HEK293T (cell line): ENCODE measurements at regions not wholly inside any gene's neighbourhood (a gene's known extent, or its start where the extent isn't known, plus 50 kb on each side); places are given as distances from the start of the nearest gene placed in this dataset.
"Not testable (repeated sequence)": the region's sequence is repeated elsewhere in the genome, so short reads cannot be mapped to it uniquely, and the experiment has no call there.

Experiments
- CTCF ChIA-PET: fragments of 350-600 bp; formaldehyde crosslinking; extraction: SDS; loops from one replicate; lab custom pipeline; 2021; ENCODE audit warnings: antibody characterized with exemption, inconsistent platforms; lab: Yijun Ruan, JAX
- POLR2A ChIA-PET: fragments of 350-600 bp; formaldehyde crosslinking; extraction: SDS; loops from one replicate; lab custom pipeline; 2020; ENCODE audit warnings: antibody characterized with exemption, inconsistent platforms; lab: Yijun Ruan, JAX
- DNase-seq: peaks from one replicate; pipeline ENCODE4 v3.0.0; 2012; ENCODE audit warnings: mixed read lengths; ENCODE audit errors: extremely low spot score
- ARNT ChIP-seq: fragments of 450-650 bp; IDR thresholded peaks from 2 replicates; pipeline ENCODE4 v1.6.1; 2017; ENCODE audit warnings: mild to moderate bottlenecking
- BHLHE40 ChIP-seq: fragments of 450-650 bp; IDR thresholded peaks from 2 replicates; pipeline ENCODE4 v1.6.1; 2016; ENCODE audit warnings: mild to moderate bottlenecking, moderate library complexity, borderline replicate concordance
- CTBP1 ChIP-seq: fragments of 450-650 bp; IDR thresholded peaks from 2 replicates; pipeline ENCODE4 v1.6.1; 2016; ENCODE audit warnings: borderline replicate concordance
- ELF4 ChIP-seq: fragments of 450-650 bp; IDR thresholded peaks from 2 replicates; pipeline ENCODE4 v1.6.1; 2017; ENCODE audit warnings: antibody characterized with exemption
- FOXA1 ChIP-seq: fragments of 450-650 bp; IDR thresholded peaks from 2 replicates; pipeline ENCODE4 v1.6.1; 2016; ENCODE audit warnings: mild to moderate bottlenecking
- FOXK2 ChIP-seq: fragments of 450-650 bp; IDR thresholded peaks from 2 replicates; pipeline ENCODE4 v1.6.1; 2016; ENCODE audit warnings: mild to moderate bottlenecking
- FOXM1 ChIP-seq: fragments of 450-650 bp; IDR thresholded peaks from 2 replicates; pipeline ENCODE4 v1.6.1; 2017; ENCODE audit warnings: mild to moderate bottlenecking, borderline replicate concordance
- HDGF ChIP-seq: fragments of 450-650 bp; IDR thresholded peaks from 2 replicates; pipeline ENCODE4 v1.6.1; 2017; ENCODE audit warnings: antibody characterized with exemption, borderline replicate concordance
- L3MBTL2 ChIP-seq: fragments of 450-650 bp; conservative IDR thresholded peaks from 2 replicates; pipeline ENCODE4 v1.6.1; 2016; ENCODE audit warnings: mild to moderate bottlenecking
- LEF1 ChIP-seq: fragments of 450-650 bp; IDR thresholded peaks from 2 replicates; pipeline ENCODE4 v1.6.1; 2017; ENCODE audit warnings: mild to moderate bottlenecking, borderline replicate concordance
- NFRKB ChIP-seq: fragments of 450-650 bp; IDR thresholded peaks from 2 replicates; pipeline ENCODE4 v1.6.1; 2016; ENCODE audit warnings: mild to moderate bottlenecking, moderate library complexity
- PKNOX1 ChIP-seq: fragments of 450-650 bp; IDR thresholded peaks from 2 replicates; pipeline ENCODE4 v1.6.1; 2016
- SP1 ChIP-seq: fragments of 450-650 bp; IDR thresholded peaks from 2 replicates; pipeline ENCODE4 v1.6.1; 2017
- SUZ12 ChIP-seq: fragments of 450-650 bp; IDR thresholded peaks from 2 replicates; pipeline ENCODE4 v1.6.1; 2016; ENCODE audit warnings: mild to moderate bottlenecking
- TARDBP ChIP-seq: fragments of 450-650 bp; IDR thresholded peaks from 2 replicates; pipeline ENCODE4 v1.6.1; 2016
- ZNF384 ChIP-seq: fragments of 450-650 bp; IDR thresholded peaks from 2 replicates; pipeline ENCODE4 v1.6.1; 2016

- ChIA-PET CTCF (no interaction called here), POLR2A (no interaction called here)
- DNase-seq: no peak
- TF ChIP-seq FOXA1: no peak
- no peak for TF ChIP-seq L3MBTL2
- no peak for TF ChIP-seq ZNF384
- TF ChIP-seq LEF1: no peak
- no peak for TF ChIP-seq SP1
- TF ChIP-seq ARNT: no peak
- TF ChIP-seq NFRKB: no peak
- TF ChIP-seq HDGF: no peak
- no peak for TF ChIP-seq ELF4
- no peak for TF ChIP-seq TARDBP
- no peak for TF ChIP-seq BHLHE40
- no peak for TF ChIP-seq CTBP1
- no peak for TF ChIP-seq PKNOX1
- no peak for TF ChIP-seq FOXK2
- TF ChIP-seq FOXM1: no peak
Observed at GRCh38 chr17:72565758-72566157, 444.9 kb downstream of the SOX9 start.

- no peak for TF ChIP-seq HDGF
- ChIA-PET CTCF (no interaction called here), POLR2A (no interaction called here)
- DNase-seq: no peak
Observed at GRCh38 chr17:72566671-72567484, 446.1 kb downstream of the SOX9 start.

- CTCF ChIA-PET: no interaction called here
- TF ChIP-seq ELF4 (no peak), CTBP1 (no peak), SUZ12 (no peak), L3MBTL2 (no peak), LEF1 (no peak), BHLHE40 (no peak), ZNF384 (no peak), PKNOX1 (no peak), ARNT (no peak), NFRKB (no peak), FOXM1 (no peak), TARDBP (no peak), SP1 (no peak)
- DNase-seq: no peak
- POLR2A ChIA-PET: no interaction called here
Observed at GRCh38 chr17:72567774-72568173, 447.0 kb downstream of the SOX9 start.

- CTCF ChIA-PET: no interaction called here
- TF ChIP-seq PKNOX1 (no peak), BHLHE40 (no peak), FOXA1 (no peak), HDGF (no peak), ELF4 (no peak), SP1 (no peak), L3MBTL2 (no peak), NFRKB (no peak), SUZ12 (no peak), FOXK2 (no peak), ARNT (no peak)
- POLR2A ChIA-PET: no interaction called here
- DNase-seq: no peak
Observed at GRCh38 chr17:72569148-72569946, 448.5 kb downstream of the SOX9 start.

GRCh38 chr17:72571813-72572396 is 451.1 kb downstream of the SOX9 start:
- ChIA-PET POLR2A (no interaction called here), CTCF (no interaction called here)
- DNase-seq: no peak
- TF ChIP-seq ELF4 (no peak), BHLHE40 (no peak), LEF1 (no peak)

GRCh38 chr17:72572604-72573491 is 452.0 kb downstream of the SOX9 start:
- POLR2A ChIA-PET: no interaction called here
- CTCF ChIA-PET: no interaction called here
- DNase-seq: no peak
- no peak for TF ChIP-seq ZNF384
- no peak for TF ChIP-seq FOXA1
- TF ChIP-seq ARNT: no peak
- TF ChIP-seq L3MBTL2: no peak
- TF ChIP-seq ELF4: no peak
- no peak for TF ChIP-seq SUZ12
- TF ChIP-seq FOXK2: no peak
- no peak for TF ChIP-seq HDGF
- TF ChIP-seq CTBP1: no peak
- no peak for TF ChIP-seq FOXM1
- TF ChIP-seq SP1: no peak
- no peak for TF ChIP-seq LEF1
- no peak for TF ChIP-seq PKNOX1
- no peak for TF ChIP-seq BHLHE40

- DNase-seq, CTCF ChIA-PET, POLR2A ChIA-PET: not testable (repeated sequence)
Observed at GRCh38 chr17:72573492-72573801, 452.6 kb downstream of the SOX9 start.
